A673 (cell line): ENCODE measurements at regions not wholly inside any gene's neighbourhood (a gene's known extent, or its start where the extent isn't known, plus 50 kb on each side); places are given as distances from the start of the nearest gene placed in this dataset.

Experiments
- BruUV-seq: library from RNA; stranded (reverse); fragments of 400-500 nt; replicated peaks from 2 replicates; lab custom pipeline; 2021; lab: Mats Ljungman, UMichigan
- CTCF ChIA-PET: fragments of 300-600 bp; sonication (Branson Sonifier 250); formaldehyde crosslinking; loops from one replicate; lab custom pipeline; 2022; ENCODE audit warnings: antibody characterized with exemption; lab: Charles Lee
- POLR2A ChIA-PET: fragments of 300-600 bp; sonication (Branson Sonifier 250); formaldehyde crosslinking; loops from one replicate; lab custom pipeline; 2022; ENCODE audit warnings: antibody characterized with exemption; ENCODE audit not compliant: low non-redundant PET; lab: Charles Lee
- DNase-seq: peaks from one replicate; pipeline ENCODE4 v3.0.0-alpha.2; 2015; ENCODE audit warnings: low spot score
- H3K27ac ChIP-seq: fragments of 200-600 bp; sonication (generic); 2 replicates; pipeline ENCODE4 v1.5.1; 2016; ENCODE audit warnings: mixed run types, low read depth, mild to moderate bottlenecking, mixed read lengths, antibody characterized with exemption, low read length; ENCODE audit not compliant: poor library complexity, severe bottlenecking
- H3K27me3 ChIP-seq: fragments of 200-600 bp; sonication (generic); replicated peaks from 2 replicates; pipeline ENCODE4 v1.6.1; 2017; ENCODE audit warnings: mixed run types, low read depth, mild to moderate bottlenecking, mixed read lengths, antibody characterized with exemption, low read length; ENCODE audit not compliant: insufficient read depth, poor library complexity
- H3K36me3 ChIP-seq: fragments of 200-600 bp; sonication (generic); 2 replicates; pipeline ENCODE4 v1.6.1; 2016; ENCODE audit warnings: mixed run types, mild to moderate bottlenecking, mixed read lengths, antibody characterized with exemption, low read length; ENCODE audit not compliant: insufficient read depth, poor library complexity, severe bottlenecking
- H3K4me1 ChIP-seq: fragments of 200-600 bp; sonication (generic); 2 replicates; pipeline ENCODE4 v1.6.1; 2017; ENCODE audit warnings: mixed run types, mild to moderate bottlenecking, mixed read lengths, antibody characterized with exemption, low read length; ENCODE audit not compliant: insufficient read depth, poor library complexity, severe bottlenecking
- H3K4me3 ChIP-seq: fragments of 200-600 bp; sonication (generic); 2 replicates; pipeline ENCODE4 v1.5.1; 2016; ENCODE audit warnings: low read depth, mixed run types, mild to moderate bottlenecking, mixed read lengths, low read length; ENCODE audit not compliant: poor library complexity, severe bottlenecking
- H3K9me3 ChIP-seq: fragments of 200-600 bp; sonication (generic); 2 replicates; pipeline ENCODE4 v1.6.1; 2016; ENCODE audit warnings: mixed run types, low read depth, mild to moderate bottlenecking, mixed read lengths, antibody characterized with exemption, low read length; ENCODE audit not compliant: poor library complexity, severe bottlenecking
- CTCF ChIP-seq: fragments of 300-800, 200-600 bp; sonication (generic); conservative IDR thresholded peaks from 2 replicates; pipeline ENCODE4 v1.5.1; 2017; ENCODE audit warnings: low read depth, mild to moderate bottlenecking, antibody characterized with exemption, low read length, moderate library complexity, mixed read lengths
- EZH2 ChIP-seq: fragments of 200-600 bp; sonication (generic); IDR thresholded peaks from 2 replicates; pipeline ENCODE4 v1.6.1; 2017; ENCODE audit warnings: borderline replicate concordance, low read depth, mild to moderate bottlenecking, mixed read lengths, antibody characterized with exemption, low read length; ENCODE audit not compliant: poor library complexity, severe bottlenecking
- intact Hi-C: fragments of 100-400 bp; cut with micrococcal nuclease; formaldehyde crosslinking; loops from one replicate; pipeline ENCODE4 v1.10.0; 2022; ENCODE audit not compliant: unreplicated experiment

- intact Hi-C loops, result no loop called here
- Histone ChIP-seq H3K9me3 (no peaks in the 10 kb centered on the region), H3K4me1 (no peaks in the 10 kb centered on the region), H3K36me3 (no peaks in the 10 kb centered on the region), H3K27ac (no peak overlapping the region), H3K27me3 (no peaks in the 10 kb centered on the region), H3K4me3 (no peak overlapping the region)
- no TSS peak for BruUV-seq
- no peak for DNase-seq
- CTCF ChIA-PET, result no interaction called here
- POLR2A ChIA-PET, result no interaction called here
- no peak for TF ChIP-seq EZH2
- no peak for TF ChIP-seq CTCF
These were observed 207.3 kb upstream of the SGCD start for GRCh38 chr5:156119692-156120091.

DNA sequence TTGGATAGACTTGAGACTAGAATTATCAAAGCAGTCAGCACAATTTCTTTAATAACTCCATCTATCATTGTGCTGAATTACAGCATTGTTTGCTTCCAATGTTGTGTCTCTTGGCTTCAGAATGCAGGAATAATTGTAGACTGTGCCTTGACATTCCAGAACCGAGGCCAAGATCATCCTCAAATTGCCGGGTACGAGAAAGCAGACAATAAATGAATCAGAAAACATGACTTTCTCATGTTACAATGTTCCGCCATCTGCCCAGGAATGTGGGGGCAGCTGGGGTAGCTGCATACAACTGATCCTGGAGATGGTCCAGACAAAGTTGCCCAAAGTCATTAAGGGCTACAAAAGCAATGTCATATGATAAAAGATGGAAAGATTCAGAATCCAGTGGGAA is 206.2 kb upstream of the SGCD start:
- intact Hi-C loops, result no loop called here
- no peak overlapping the region for H3K4me3 ChIP-seq
- H3K27ac ChIP-seq, result no peak overlapping the region
- CTCF ChIA-PET, result no interaction called here
- H3K36me3 ChIP-seq, result no peaks in the 10 kb centered on the region
- no peaks in the 10 kb centered on the region for H3K27me3 ChIP-seq
- POLR2A ChIA-PET, result no interaction called here
- DNase-seq, result no peak
- H3K4me1 ChIP-seq, result no peaks in the 10 kb centered on the region
- no peak for TF ChIP-seq EZH2
- TF ChIP-seq CTCF, result no peak
- no peaks in the 10 kb centered on the region for H3K9me3 ChIP-seq
- BruUV-seq, result no TSS peak

- no peak for TF ChIP-seq CTCF
- TF ChIP-seq EZH2, result no peak
- Histone ChIP-seq H3K4me3 (no peak overlapping the region), H3K9me3 (no peaks in the 10 kb centered on the region), H3K27ac (no peak overlapping the region), H3K4me1 (no peaks in the 10 kb centered on the region), H3K36me3 (no peaks in the 10 kb centered on the region), H3K27me3 (no peaks in the 10 kb centered on the region)
- ChIA-PET POLR2A (no interaction called here), CTCF (no interaction called here)
- intact Hi-C loops, result no loop called here
- BruUV-seq, result no TSS peak
- DNase-seq, result no peak
These were observed 205.7 kb upstream of the SGCD start for GRCh38 chr5:156121234-156121633.
